EH (cell line): ENCODE measurements at regions not wholly inside any gene's neighbourhood (a gene's known extent, or its start where the extent isn't known, plus 50 kb on each side); places are given as distances from the start of the nearest gene placed in this dataset.

Source experiments
- DNase-seq: peaks from one replicate; pipeline ENCODE4 v3.0.0-alpha.2; 2015; ENCODE audit warnings: low read depth

DNA sequence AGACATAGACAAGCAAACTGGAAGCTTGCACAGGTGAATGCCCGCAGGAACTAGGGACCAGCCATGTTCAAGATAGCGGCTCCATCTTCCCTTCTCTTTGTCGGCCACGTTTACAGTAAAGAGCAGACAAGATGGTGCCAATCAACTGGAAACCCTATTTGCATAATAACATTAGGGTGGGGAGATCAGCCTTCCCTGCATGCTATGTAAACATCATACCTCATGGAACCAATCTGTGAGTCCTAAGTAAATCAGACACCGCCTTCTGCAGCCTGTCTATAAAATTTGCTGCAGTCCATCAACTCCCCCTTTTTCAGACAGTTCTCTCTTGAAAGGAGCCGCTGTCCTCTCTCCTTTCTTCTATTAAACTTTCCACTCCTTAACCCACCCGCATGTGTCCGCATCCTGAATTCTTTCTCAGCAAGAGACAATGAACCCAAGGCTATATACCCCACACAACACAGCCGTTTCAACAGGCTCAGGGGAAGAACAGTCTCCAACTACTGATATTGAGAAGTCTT lies 384.4 kb downstream of the EIPR1 start:
- DNase-seq: no peak

DNA sequence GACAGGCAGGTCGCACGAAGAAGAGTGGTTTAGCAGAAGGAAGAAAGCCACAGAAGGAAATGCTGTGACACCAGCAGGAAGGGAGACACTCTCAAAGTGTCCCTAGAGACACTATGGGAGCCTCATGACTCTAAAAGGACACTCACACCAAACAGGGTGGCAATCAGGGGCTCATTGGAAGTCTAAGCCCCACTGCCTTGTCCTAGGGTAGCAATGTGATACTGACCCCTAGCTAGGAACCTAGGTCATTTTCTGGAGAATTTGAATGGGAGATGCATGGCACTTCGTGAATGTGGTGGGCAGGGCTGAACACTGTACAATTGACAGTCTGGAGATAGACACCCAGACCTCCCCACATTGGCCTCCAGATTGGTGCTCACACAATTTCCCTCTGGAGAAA lies 385.0 kb downstream of the EIPR1 start:
- no peak for DNase-seq

DNA sequence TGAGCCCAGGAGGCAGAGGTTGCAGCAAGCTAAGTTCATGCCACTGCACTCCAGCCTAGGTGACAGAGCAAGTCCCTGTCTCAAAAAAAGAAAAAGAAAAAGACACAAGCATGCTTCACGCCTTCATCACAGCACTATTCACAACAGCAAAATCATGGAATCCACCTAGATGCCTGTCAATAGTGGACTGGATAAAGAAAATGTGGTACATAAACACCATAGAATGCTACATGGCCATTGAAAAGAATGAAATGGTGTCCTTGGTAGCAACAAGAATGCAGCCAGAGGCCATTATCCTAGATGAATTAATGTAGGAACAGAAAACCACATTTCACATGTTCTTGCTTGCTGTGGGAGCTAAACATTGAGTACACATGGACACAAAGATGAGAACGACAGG lies 392.6 kb downstream of the EIPR1 start:
- no peak for DNase-seq

DNA sequence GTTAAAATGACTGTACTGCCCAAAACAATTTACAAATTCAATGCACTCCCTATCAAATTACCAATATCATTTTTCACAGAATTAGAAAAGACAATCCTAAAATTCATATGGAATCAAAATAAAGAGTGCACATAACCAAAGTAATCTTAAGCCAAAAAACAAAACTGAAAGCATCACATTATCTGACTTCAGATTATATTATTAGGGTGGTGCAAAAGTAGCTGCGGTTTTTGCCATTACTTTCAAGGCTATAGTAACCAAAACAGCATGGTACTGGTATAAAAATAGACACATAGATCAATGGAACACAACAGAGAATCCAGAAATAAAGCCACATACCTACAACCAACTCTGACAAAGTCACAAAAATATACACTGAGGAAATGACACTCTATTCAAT lies 396.6 kb downstream of the EIPR1 start:
- DNase-seq: no peak

DNA sequence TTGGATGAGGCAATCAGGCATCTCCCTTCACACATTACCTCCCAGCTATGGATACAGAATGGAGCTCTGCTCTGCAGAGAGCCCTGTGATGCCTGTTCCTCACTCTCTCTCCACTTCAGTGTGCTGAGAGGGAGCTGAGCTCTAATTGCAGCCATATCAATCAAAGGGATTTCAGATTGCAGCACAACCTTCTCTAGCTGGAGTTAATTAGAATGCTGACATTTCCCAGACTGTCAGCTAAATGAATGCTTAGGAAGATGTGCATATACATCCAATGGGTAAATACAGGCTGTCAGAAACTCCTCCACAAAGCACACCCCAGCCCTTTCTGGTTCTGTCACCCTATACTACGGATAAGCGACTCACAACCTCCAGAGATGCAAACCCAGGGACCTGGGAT lies 402.6 kb downstream of the EIPR1 start:
- no peak for DNase-seq

DNA sequence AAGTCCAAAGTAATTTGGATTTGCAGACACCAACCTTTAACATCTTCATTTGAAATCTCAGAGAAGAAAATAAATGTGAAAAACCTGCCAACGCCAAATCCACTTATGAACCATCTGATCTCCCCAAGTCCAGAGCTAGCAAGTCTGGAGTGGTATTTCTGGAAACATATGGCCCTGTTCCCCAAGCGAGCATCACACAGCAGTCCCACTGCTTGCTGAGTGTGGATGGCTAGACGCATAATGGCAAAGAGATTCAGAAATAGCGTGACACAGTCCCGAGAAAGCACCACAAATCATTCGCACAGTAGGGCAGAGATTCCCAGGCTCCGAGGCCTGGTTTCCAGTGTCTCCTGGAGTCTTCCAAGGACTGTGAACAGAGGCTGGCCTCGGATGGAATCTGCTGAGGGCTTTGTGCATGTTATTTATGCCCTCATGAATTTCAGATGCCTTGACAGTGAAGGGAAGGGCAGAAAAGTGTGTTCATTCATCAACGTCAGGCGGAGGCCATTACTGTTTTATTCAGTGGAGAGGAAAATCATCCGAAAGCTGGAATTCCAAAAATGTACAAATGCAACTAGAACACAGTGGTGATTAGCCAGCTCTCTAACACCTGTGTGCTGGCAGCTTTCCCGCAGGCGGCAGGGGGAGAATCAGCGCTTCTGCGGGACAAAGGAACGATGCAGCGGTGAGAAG lies 417.0 kb downstream of the EIPR1 start:
- no peak for DNase-seq

DNA sequence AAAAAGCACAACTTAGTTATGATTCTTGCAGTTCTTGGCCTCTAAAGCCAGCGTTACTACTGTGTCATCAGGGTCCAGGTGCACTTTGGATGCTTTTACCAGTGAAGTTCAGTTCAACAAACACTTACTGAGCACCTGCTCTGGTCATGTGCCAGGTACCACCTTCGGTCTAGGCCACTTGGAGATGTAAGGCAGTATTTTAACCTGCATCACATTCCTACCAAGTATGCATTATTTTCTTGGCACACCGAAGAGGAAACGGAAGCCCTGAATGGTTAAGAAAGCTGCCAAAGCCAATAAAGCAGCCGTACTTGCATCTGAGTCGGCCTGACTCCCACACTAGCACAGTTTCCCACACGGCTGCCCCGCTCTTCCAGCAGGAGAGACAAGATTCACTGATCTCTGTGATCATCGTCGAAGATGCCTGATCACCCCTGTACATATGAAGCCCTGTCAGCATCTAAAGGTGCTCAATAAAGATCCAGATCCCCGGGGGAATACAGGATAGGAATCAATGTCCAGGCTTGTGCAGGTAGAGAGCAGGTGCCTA lies 427.1 kb downstream of the EIPR1 start:
- no peak for DNase-seq

DNA sequence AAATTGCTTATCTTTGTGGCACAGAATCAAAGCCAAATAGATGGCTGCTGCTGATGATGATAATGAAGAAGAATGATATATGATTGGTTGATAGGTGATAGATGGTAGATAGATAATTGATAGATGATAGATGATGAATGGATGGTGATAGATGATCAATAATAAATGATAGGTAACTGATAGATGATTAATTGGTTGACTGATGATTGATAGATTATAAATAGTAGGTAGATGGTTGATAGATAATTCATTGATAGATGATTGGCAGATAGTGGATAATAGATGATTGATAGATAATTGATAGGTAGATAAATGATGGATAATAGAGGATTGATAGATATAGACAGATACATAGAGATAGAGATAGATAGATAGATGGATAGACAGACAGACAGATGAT lies 430.2 kb downstream of the EIPR1 start:
- DNase-seq: no peak

DNA sequence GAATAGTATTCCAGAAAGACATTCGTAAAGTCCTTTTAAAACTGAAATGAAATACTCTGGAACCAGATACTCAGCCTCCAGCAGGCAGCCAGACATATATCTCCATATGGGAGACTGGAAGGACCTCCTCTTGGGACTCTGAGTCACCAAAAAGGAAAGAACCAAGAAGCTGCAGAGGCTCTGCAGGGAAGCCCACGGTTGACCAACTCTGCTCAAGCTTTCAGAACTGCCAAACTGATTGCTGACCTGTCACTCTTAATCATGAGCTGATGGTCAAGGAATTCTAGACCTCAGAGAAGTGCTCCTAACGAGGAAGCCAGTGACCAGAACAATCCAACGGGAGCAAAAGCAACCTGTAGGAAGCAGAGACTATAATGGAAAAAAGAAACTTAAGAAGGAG lies 434.7 kb downstream of the EIPR1 start:
- no peak for DNase-seq

DNA sequence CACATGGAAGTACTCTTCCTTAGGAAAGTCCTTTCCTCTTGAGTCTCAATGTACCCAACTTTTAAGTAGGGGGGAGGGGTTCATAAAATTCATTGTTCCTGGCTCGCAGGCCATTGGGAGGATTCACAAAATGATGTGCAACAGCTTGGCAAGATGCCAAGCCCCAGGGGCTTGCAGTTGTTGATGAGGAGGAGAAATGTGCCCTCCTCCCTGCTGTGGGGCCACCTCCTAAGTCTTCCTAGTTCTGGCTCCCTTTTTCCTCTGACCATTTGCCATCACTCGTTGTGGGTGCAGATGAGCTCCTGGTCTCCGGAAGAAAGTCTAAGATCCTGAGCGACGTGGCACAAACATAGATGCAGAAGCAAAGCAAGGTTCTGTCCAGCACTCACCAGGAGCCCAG lies 435.4 kb downstream of the EIPR1 start:
- no peak for DNase-seq

DNA sequence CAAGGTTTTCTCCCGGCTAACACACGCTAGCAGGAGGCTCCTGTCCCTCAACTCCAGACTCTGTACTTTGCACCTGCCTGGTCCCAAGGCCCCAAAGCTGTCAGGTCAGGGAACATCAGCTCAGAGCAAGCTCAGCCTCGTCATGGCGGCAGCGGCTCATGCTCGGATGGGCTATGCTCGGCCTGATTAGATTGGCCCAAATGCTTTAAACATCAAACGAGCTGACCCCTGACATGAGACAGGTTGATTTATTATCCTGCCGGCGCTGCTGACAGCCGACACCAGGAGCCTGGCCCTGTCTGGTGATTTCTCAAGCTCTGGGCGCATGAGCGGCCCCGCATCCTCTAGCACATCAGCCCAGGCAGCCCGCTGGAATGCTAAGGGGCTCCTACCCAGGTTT lies 436.4 kb downstream of the EIPR1 start:
- DNase-seq: no peak

DNA sequence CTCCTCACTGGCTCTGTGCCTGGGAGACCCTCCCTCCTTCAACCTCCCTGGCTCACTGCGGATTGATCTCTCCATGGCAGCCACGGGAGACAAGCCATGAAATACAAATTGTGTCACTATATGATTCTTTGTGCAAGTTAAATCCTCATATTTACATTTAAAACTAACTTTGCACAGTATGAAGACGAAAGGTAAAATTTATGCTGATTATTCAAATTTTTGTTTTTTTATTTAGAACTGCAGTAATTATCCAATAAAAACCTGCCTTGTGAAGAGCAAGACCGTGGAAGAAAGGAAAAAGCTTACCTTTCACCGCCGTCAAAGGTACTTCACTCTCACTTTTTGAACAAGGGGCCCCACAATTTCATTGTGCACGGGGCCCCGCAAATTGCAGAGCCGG lies 436.9 kb downstream of the EIPR1 start:
- DNase-seq: no peak

DNA sequence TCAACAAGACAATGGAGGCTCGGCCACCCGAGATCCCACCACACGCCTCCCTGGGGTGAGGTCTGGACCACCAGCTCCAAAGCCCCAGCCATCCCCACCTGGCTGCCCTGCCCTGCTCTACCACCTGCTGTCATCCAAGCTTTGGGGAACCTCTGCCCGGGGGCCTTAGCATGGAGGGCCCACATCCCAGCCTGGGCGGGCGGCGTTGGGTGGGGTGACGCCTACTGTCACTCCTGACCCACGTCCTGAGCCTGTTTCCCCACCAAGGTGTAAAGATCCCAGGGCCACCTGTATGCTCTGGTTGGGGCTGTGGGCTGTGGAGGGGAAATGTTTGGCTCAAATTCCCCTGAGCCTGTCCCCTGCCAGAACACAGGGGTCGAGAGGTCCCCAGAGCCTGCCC lies 437.6 kb downstream of the EIPR1 start:
- no peak for DNase-seq

DNA sequence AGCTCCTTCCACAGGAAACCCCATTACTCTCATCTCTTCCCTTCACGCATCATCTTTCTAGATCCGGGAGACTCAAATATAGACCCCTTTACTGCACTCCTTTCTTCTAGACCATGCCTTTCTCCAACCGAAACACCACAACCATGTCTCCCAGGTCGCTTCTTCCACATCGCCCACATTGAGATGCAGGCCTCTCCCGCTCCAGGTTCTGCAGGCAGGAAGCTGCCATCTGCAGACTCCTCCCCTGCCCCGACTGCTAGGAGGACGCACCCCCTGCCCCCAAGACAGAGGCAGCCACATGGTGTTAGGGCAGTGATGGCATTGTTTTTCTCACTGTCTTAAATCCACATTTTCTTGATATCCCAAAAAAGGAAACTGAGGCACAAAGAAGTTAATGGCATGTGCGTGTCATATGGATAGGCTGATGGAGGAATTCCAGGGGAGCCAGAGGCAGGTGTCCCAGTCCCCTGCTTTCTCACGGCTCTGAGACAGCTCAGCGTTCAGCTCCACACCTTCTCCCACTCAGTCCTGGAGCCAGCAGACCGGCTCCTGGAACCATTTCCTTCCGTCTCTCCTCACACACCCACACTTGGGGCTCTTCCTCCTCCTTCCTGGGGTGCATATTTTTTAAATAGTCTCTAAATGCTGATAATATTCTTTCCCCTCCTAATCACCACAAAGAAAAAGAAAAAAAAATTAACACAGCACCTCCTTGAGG lies 438.4 kb downstream of the EIPR1 start:
- DNase-seq: no peak

DNA sequence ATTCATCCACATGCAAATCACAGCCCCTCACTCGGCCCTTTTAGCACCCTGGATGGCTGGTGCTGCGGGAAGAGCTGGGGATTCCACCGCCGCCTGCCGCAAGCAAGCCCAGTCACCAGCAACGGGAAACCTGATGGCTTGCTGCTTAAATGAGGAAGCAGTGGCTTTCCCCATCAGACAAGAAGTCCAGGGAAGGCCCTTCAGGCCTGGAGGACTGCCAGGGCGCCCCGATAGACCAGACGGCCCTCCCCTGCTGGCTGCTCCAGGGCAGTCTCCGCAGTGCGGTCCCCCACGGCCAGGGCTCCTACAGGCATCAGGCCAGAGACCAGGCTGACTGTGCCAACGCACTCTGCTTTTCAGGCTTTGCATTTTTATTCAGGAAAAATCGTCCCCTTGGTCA lies 439.1 kb downstream of the EIPR1 start:
- DNase-seq: no peak

DNA sequence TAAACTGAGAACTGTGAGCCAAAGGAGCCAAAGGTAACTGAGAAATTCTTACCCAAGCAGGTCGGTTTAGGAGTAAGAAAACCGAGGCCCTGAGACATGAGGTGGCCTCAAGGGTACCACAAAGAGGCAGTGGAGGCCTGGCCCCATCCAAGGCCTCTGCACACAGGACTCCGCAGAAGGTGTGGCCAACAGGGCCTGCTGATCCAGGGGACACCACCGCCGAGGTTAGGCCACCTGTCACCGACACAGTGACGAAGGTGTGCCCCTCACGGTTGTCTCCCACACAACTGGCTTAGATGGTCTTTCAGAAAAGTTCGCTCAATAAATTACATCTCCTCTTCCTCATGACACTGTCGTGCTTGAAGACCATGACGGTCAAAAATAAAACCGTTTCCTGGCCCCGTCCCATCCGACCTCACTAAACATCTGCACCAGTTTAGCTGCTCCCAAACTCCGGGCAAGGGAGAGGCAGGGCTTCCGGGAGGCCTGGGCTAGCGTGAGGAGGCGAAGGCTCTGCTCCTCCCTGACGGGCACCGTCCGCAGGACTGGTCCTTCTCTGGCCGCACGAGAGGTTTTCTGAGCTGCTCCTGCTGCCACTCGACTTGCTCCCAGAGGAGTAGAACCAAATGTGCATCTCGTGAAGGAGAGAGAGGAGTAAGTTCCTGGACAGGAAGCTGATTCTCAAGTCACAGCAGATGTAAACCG lies 442.0 kb downstream of the EIPR1 start:
- no peak for DNase-seq

DNA sequence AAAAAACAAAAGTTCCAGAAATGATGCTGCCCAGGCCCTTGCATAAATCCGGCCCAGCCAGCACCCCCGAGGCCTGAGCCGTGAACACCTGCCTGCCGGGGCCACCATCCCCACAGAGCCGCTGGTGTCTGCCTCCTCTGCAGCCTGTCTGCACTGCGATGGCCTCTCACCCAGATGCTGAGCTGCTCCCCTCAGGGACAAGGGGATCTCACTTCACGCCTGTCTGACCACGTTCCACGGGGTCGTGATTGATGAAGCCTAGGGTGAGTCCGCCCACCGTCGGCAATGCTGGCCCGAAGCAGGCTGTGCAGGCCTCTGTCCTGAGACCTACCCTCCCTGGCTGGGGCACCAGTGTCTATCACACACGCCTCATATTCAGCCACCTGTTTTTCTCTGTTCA lies 444.2 kb downstream of the EIPR1 start:
- DNase-seq: no peak

DNA sequence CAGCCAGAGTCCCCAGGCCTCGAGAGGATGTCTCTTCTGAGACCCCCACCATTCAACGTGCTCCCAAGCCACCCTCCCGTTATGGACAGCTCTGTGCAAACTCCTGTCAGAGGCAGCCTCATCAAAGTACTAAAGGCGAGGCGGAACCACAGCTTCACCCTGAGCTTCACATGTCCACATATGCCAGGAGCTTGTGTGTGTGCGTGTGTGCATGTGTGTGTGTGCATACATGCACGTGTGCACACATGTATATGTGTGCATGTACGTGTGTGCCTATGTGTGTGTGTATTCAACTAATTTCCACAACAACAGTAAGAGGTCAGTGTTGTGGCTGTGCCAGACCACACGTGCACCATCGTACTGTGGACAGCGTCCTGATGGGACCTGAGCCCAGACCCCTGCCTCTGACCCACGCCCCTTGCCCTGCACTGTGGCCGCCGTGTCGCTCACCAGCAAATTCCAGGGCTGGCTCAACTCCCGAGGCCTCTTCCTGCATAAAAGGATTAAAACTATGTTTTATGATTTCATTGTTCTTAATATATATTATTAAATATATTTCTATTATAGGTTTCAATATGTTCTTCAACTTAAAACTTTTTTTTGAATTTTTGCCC lies 444.8 kb downstream of the EIPR1 start:
- no peak for DNase-seq

DNA sequence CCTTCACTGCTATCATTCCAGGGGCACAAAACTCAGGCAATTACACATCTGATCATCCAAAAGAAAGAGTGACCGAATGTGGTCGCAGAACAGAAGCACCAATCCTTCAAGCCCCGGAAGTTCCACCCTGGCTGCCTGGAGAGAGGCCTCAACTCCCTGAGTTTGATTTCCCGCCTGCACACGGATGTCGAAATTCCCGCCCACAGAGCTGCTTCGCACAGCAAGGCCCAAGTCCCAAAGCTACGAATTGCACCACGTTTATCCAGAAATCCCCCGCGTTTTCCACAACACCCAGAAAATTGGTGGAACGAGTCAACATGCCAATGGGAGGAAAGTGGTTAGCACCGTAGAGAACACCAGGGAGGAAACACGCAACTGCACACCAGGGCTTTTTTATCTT lies 445.4 kb downstream of the EIPR1 start:
- DNase-seq: no peak

DNA sequence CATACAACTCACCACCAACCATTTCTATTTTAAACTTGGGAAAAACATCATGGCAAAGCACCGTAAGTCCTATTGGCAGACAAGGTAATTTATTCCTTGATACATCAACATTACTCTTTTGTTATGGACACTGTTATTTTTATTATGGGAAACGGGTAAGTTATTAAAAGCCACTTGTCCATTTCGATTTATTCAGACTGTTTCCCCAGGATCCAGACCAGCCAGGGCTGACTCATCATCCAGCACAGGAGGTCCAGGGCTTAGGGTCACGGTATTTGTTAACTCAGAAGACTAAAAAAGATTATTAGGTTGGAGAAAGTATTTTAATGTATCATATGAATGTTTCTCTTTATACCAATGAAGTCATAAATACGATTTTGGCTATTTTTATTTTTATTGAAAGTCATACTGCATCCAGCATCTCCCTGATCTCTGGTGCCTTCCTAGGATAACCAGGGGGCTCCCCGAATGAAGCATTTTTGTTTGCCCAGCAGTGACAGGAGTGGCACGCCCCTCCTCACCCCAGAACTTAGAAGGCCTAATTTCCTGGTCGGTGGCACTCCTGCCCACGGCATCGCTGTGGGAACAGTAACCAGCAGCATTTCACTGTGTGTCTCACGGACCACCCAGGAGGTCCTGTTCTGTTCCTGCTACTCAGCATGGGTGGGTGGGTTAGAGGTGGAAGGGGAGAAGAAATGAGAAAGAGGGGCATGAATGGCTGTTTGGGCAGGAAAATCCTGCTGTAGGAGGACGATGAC lies 446.1 kb downstream of the EIPR1 start:
- DNase-seq: no peak

DNA sequence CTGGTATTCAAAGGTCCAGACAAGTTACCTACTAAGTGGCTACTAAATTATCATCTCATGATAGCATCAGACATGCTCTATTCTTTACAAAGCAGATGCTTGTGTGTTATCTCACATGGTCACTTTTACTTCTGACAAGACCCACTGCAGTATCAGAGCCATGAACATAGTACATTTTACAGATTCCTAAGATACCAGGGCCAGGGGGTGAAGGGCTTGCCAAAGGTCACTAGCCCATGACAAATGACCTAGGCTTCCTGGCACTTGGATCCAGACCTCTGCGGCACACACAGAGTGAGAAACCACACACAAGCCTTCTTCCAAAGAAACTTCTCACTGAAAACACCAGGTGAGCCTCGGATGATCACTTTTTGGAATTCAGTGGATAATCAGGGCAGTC lies 446.8 kb downstream of the EIPR1 start:
- DNase-seq: no peak

DNA sequence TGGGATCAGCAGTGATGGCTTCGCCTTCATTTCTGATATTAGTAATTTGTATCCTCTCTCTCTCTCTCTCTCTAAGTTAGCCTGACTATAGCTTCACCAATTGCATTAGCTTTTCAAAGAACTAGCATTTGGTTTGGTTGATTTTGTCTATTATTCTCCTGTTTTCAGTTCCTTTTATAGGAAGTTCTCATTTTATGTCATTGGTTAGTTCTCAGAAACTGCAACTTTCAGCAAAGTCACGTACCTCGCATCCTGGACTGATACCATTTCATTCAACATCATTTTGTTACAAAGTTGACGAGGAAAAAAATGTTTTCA lies 450.8 kb downstream of the EIPR1 start:
- DNase-seq: no peak
